ENCODE measurements at regions not wholly inside any gene's neighbourhood (a gene's known extent, or its start where the extent isn't known, plus 50 kb on each side); places are given as distances from the start of the nearest gene placed in this dataset.

DNA sequence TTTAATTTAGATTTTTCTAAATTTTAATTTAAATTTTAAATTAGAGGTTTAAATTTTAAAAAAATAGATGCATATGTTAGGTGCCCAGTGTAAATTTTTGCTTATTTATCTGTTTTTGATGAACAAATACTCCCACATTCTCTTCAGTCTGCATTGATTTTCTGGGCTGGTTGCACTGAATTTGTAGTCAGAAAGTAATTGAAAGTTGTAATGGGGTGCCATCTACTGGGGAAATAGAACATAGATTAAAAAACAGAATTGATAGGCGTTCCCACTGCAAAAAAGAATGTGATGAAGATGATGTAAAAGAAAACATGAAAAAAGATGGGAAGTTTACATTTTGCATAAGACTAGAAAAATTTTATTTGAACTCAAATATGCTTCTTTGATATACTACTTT, 51.7 kb upstream of the CCDC85A start:
- dilution Hi-C loops (cut with HindIII; ENCODE audit: low sequenced_read_pairs, unreplicated experiment) = no loop called here
- no peak overlapping the region for H3K4me2 ChIP-seq (ENCODE audit: low read depth, low read length)
- DNase-seq (peak; percentile 47), ATAC-seq (ENCODE audit: low read depth) (peak; percentile 51; the same call in 1 of the 2 replicates)
- H4K8ac ChIP-seq (ENCODE audit: low read depth in 2 of 2, low read length in 2 of 2) = no peak overlapping the region
- H2AFZ ChIP-seq (replicated peaks; ENCODE audit: low read length, poor library complexity) = no peak overlapping the region
- H3K27me3 ChIP-seq (ENCODE audit: control insufficient read depth, insufficient read depth, low read length) = 0 out of 2 replicates have a peak, but pooled peaks cover 2% of the 10 kb centered on the region
- H2BK120ac ChIP-seq (ENCODE audit: low read depth, low read length) = no peak overlapping the region
- no peak overlapping the region for H2AK9ac ChIP-seq (replicated peaks; ENCODE audit: low read depth, low read length, poor library complexity)
- intact Hi-C loops (cut with micrococcal nuclease) = loop anchor here (1.0 to 5.0 kb wide), 5 partner anchors 120 to 1385 kb away; no protein-coding TSS in a partner anchor
- no peaks in the 10 kb centered on the region for H3K9me3 ChIP-seq (ENCODE audit: control insufficient read depth, insufficient read depth, low read length)
- H3K27ac ChIP-seq (ENCODE audit: insufficient read depth, low read length) = no peak overlapping the region
- no peaks in the 10 kb centered on the region for H3K4me1 ChIP-seq (ENCODE audit: control insufficient read depth, insufficient read depth, low read length)
- no TSS peak for BruUV-seq (replicated peaks)
- H2AK5ac ChIP-seq (ENCODE audit: low read depth, low read length) = no peak overlapping the region
- no peak overlapping the region for H2BK20ac ChIP-seq (ENCODE audit: low read depth, low read length)
- H3K4me3 ChIP-seq (ENCODE audit: insufficient read depth, low read depth, low read length) = no peak overlapping the region
- no peak overlapping the region for H3K14ac ChIP-seq (replicated peaks; ENCODE audit: low read depth, low read length)
- CTCF ChIA-PET = no interaction called here
- H4K91ac ChIP-seq (ENCODE audit: insufficient read depth, low read depth, low read length) = no peak overlapping the region
- no peak overlapping the region for H3K9ac ChIP-seq (ENCODE audit: low read depth, low read length)
- no peaks in the 10 kb centered on the region for H3K36me3 ChIP-seq (ENCODE audit: control insufficient read depth, insufficient read depth, low read length)
- in situ Hi-C loops (cut with MboI; ENCODE audit: low sequenced_read_pairs) = loop anchor here (10.0 kb wide), 1 partner anchor 417 kb away; no protein-coding TSS in a partner anchor
- TF ChIP-seq, protein P1, sequence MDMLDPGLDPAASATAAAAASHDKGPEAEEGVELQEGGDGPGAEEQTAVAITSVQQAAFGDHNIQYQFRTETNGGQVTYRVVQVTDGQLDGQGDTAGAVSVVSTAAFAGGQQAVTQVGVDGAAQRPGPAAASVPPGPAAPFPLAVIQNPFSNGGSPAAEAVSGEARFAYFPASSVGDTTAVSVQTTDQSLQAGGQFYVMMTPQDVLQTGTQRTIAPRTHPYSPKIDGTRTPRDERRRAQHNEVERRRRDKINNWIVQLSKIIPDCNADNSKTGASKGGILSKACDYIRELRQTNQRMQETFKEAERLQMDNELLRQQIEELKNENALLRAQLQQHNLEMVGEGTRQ (IDR thresholded peaks at IDR 0.05; ENCODE audit: low read depth, low read length) = no peak
- no peak for TF ChIP-seq POLR2A (IDR thresholded peaks at IDR 0.05; ENCODE audit: low read depth, low read length)
- TF ChIP-seq, protein P2, sequence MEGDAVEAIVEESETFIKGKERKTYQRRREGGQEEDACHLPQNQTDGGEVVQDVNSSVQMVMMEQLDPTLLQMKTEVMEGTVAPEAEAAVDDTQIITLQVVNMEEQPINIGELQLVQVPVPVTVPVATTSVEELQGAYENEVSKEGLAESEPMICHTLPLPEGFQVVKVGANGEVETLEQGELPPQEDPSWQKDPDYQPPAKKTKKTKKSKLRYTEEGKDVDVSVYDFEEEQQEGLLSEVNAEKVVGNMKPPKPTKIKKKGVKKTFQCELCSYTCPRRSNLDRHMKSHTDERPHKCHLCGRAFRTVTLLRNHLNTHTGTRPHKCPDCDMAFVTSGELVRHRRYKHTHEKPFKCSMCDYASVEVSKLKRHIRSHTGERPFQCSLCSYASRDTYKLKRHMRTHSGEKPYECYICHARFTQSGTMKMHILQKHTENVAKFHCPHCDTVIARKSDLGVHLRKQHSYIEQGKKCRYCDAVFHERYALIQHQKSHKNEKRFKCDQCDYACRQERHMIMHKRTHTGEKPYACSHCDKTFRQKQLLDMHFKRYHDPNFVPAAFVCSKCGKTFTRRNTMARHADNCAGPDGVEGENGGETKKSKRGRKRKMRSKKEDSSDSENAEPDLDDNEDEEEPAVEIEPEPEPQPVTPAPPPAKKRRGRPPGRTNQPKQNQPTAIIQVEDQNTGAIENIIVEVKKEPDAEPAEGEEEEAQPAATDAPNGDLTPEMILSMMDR (conservative IDR thresholded peaks at IDR 0.05; ENCODE audit: low read depth, low read length) = peak; percentile 69
- peak; percentile 66 for TF ChIP-seq RAD21 (IDR thresholded peaks at IDR 0.05; ENCODE audit: low read length)
- peak; percentile 56 for TF ChIP-seq SMC3 (IDR thresholded peaks at IDR 0.05; ENCODE audit: low read depth, low read length)
- TF ChIP-seq, protein P3, sequence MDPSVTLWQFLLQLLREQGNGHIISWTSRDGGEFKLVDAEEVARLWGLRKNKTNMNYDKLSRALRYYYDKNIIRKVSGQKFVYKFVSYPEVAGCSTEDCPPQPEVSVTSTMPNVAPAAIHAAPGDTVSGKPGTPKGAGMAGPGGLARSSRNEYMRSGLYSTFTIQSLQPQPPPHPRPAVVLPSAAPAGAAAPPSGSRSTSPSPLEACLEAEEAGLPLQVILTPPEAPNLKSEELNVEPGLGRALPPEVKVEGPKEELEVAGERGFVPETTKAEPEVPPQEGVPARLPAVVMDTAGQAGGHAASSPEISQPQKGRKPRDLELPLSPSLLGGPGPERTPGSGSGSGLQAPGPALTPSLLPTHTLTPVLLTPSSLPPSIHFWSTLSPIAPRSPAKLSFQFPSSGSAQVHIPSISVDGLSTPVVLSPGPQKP (IDR thresholded peaks at IDR 0.05; ENCODE audit: borderline replicate concordance, low read depth, low read length) = no peak
- no peak for TF ChIP-seq MXI1 (IDR thresholded peaks at IDR 0.05; ENCODE audit: borderline replicate concordance, low read depth, low read length)
- H2BK5ac ChIP-seq (ENCODE audit: low read depth, low read length, poor library complexity, severe bottlenecking) = no peak overlapping the region
- H3K56ac ChIP-seq (ENCODE audit: extremely low read depth, insufficient read depth, low read length) = no peak overlapping the region
- no CpG with 5 or more reads among the region's 1 CpG for WGBS, 2 experiments (ENCODE audit: extremely low coverage in 2 of 2, insufficient read length in 1 of 2)
- H4K20me1 ChIP-seq (ENCODE audit: insufficient read depth, low read length) = no peaks in the 10 kb centered on the region
- POLR2A ChIA-PET (ENCODE audit: unreplicated experiment) = no interaction called here
- no peak overlapping the region for H2BK15ac ChIP-seq (ENCODE audit: low read depth, low read length)
- no peaks in the 10 kb centered on the region for H3K79me1 ChIP-seq (ENCODE audit: low read depth in 1 of 2, low read length in 2 of 2)
- H3K4ac ChIP-seq (ENCODE audit: low read depth, low read length) = no peak overlapping the region
- H3K23ac ChIP-seq (ENCODE audit: low read depth, low read length) = no peak overlapping the region
- H3K9me1 ChIP-seq (ENCODE audit: insufficient read depth, low read length) = no peaks in the 10 kb centered on the region
- H3K18ac ChIP-seq (ENCODE audit: low read depth, low read length) = no peak overlapping the region
- no peak overlapping the region for H4K5ac ChIP-seq (ENCODE audit: low read depth, low read length)

Measured in IMR-90 (cell line).